C4-2B (cell line): ENCODE measurements at regions not wholly inside any gene's neighbourhood (a gene's known extent, or its start where the extent isn't known, plus 50 kb on each side); places are given as distances from the start of the nearest gene placed in this dataset.

Experiments used
- ZFX ChIP-seq: fragments of 450-650 bp; IDR thresholded peaks from 2 replicates; pipeline ENCODE4 v1.6.1; 2017
- TF ChIP-seq, protein P1 (sequence below): fragments of 450-650 bp; conservative IDR thresholded peaks from 2 replicates; pipeline ENCODE4 v1.5.1; 2017; ENCODE audit warnings: mild to moderate bottlenecking

DNA sequence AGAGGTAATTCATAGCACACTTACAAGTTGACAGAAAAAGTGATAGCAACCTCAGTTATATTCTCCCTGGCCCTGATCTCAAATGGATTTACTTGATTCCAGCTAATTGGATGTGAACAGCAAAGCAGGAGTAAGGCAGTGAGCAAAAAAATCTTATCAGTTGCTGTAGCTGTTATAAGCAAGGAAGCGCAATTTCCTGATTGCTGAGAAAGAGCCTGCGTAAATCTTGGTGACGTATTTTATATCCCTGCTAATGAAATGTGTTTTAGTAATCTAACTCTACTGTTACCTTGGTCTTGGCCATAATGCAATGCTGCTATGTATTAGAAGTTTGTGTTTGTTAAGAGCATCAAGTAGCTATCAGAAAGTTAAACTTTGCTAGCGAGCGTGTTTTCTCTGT, 661.2 kb upstream of the SEMA6A start:
- TF ChIP-seq, protein P1, sequence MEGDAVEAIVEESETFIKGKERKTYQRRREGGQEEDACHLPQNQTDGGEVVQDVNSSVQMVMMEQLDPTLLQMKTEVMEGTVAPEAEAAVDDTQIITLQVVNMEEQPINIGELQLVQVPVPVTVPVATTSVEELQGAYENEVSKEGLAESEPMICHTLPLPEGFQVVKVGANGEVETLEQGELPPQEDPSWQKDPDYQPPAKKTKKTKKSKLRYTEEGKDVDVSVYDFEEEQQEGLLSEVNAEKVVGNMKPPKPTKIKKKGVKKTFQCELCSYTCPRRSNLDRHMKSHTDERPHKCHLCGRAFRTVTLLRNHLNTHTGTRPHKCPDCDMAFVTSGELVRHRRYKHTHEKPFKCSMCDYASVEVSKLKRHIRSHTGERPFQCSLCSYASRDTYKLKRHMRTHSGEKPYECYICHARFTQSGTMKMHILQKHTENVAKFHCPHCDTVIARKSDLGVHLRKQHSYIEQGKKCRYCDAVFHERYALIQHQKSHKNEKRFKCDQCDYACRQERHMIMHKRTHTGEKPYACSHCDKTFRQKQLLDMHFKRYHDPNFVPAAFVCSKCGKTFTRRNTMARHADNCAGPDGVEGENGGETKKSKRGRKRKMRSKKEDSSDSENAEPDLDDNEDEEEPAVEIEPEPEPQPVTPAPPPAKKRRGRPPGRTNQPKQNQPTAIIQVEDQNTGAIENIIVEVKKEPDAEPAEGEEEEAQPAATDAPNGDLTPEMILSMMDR: no peak
- TF ChIP-seq ZFX: no peak
